GM23338 (cell line): ENCODE measurements at regions not wholly inside any gene's neighbourhood (a gene's known extent, or its start where the extent isn't known, plus 50 kb on each side); places are given as distances from the start of the nearest gene placed in this dataset.

Source experiments
- CTCF ChIP-seq, 2 experiments: fragments of 200-600 bp in 1 of 2; sonication (generic) in 1 of 2; conservative IDR thresholded peaks; 2 replicates each; pipeline versions ENCODE4 v1.5.1 to v1.6.1; 2016 to 2017; ENCODE audit warnings: antibody characterized with exemption in 2 of 2, low read depth in 2 of 2, mild to moderate bottlenecking in 2 of 2, moderate library complexity in 1 of 2
- ETS1 ChIP-seq: IDR thresholded peaks from 2 replicates; pipeline ENCODE4 v1.6.1; 2016; ENCODE audit warnings: antibody characterized with exemption
- EZH2phosphoT487 ChIP-seq: fragments of 200-600 bp; sonication (generic); IDR thresholded peaks from one replicate; pipeline ENCODE4 v1.8.1; 2018; ENCODE audit warnings: antibody characterized with exemption; ENCODE audit not compliant: unreplicated experiment
- POLR2AphosphoS5 ChIP-seq: IDR thresholded peaks from 2 replicates; pipeline ENCODE4 v1.6.1; 2016; ENCODE audit warnings: antibody characterized with exemption, low read depth
- ZNF114 ChIP-seq: fragments of 250-450 bp; sonication (Bioruptor Pico); IDR thresholded peaks from 2 replicates; pipeline ENCODE4 v1.5.0; 2020; ENCODE audit warnings: mild to moderate bottlenecking, moderate library complexity

- no peak for TF ChIP-seq CTCF (conservative IDR thresholded peaks at IDR 0.05; ENCODE audit: low read depth in 2 of 2)
- TF ChIP-seq EZH2phosphoT487 = no peak
- no peak for TF ChIP-seq ETS1
- no peak for TF ChIP-seq POLR2AphosphoS5
- no peak for TF ChIP-seq ZNF114 (CRISPR knock-in tag)
Observed at GRCh38 chr17:15883617-15884111, 61.3 kb upstream of the ADORA2B start.
